Fibroblast of lung (primary cell): ENCODE measurements at regions not wholly inside any gene's neighbourhood (a gene's known extent, or its start where the extent isn't known, plus 50 kb on each side); places are given as distances from the start of the nearest gene placed in this dataset.

ENCODE experiments used
- DNase-seq, 2 donors: peaks; one replicate each; pipeline versions ENCODE4 v3.0.0 to v3.0.0-alpha.2; 2010; ENCODE audit warnings: low read depth in 2 of 2
- H2AFZ ChIP-seq: 2 replicates; pipeline ENCODE4 v1.5.1; 2012; ENCODE audit warnings: low read length, control low read depth, inconsistent platforms
- H3K27ac ChIP-seq: 2 replicates; pipeline ENCODE4 v1.5.1; 2011; ENCODE audit warnings: low read length, control low read depth; ENCODE audit not compliant: insufficient read depth
- H3K27me3 ChIP-seq: 2 replicates; pipeline ENCODE4 v1.5.1; 2011; ENCODE audit warnings: mild to moderate bottlenecking, low read length; ENCODE audit not compliant: control insufficient read depth, insufficient read depth
- H3K36me3 ChIP-seq: 2 replicates; pipeline ENCODE4 v1.5.1; 2011; ENCODE audit warnings: low read length; ENCODE audit not compliant: control insufficient read depth, insufficient read depth
- H3K4me1 ChIP-seq: 2 replicates; pipeline ENCODE4 v1.5.1; 2011; ENCODE audit warnings: low read length; ENCODE audit not compliant: control insufficient read depth, insufficient read depth; ENCODE audit errors: extremely low read depth
- H3K4me2 ChIP-seq: 2 replicates; pipeline ENCODE4 v1.5.1; 2011; ENCODE audit warnings: low read length, control low read depth; ENCODE audit not compliant: insufficient read depth; ENCODE audit errors: extremely low read depth
- H3K4me3 ChIP-seq, 4 experiments: fragments of 200-600 bp in 1 of 4; sonication (generic) in 1 of 4; replicated peaks in 1 of 4; 2 replicates each; pipeline ENCODE4 v1.5.1; 2011 to 2016; ENCODE audit warnings: low read length in 4 of 4, low read depth in 3 of 4, mild to moderate bottlenecking in 3 of 4, control low read depth in 2 of 4, inconsistent platforms in 1 of 4, mixed read lengths in 1 of 4; ENCODE audit not compliant: insufficient read depth in 1 of 4; ENCODE audit errors: control extremely low read depth in 1 of 4
- H3K79me2 ChIP-seq: 2 replicates; pipeline ENCODE4 v1.5.1; 2012; ENCODE audit warnings: mild to moderate bottlenecking, low read length, inconsistent platforms; ENCODE audit not compliant: control insufficient read depth, insufficient read depth
- H3K9ac ChIP-seq: 2 replicates; pipeline ENCODE4 v1.5.1; 2011; ENCODE audit warnings: mild to moderate bottlenecking, low read length, control low read depth; ENCODE audit not compliant: insufficient read depth
- H3K9me3 ChIP-seq: 2 replicates; pipeline ENCODE4 v1.5.1; 2012; ENCODE audit warnings: low read depth, low read length; ENCODE audit not compliant: control insufficient read depth, insufficient read depth
- H4K20me1 ChIP-seq: 2 replicates; pipeline ENCODE4 v1.5.1; 2011; ENCODE audit warnings: low read length; ENCODE audit not compliant: control insufficient read depth, insufficient read depth; ENCODE audit errors: extremely low read depth
- CTCF ChIP-seq, 2 donors: IDR thresholded peaks in 1 of 2; conservative IDR thresholded peaks in 1 of 2; 1 replicate in 1 of 2; 2 replicates in 1 of 2; pipeline ENCODE4 v1.5.1; 2011 to 2012; ENCODE audit warnings: low read length in 2 of 2, control low read depth in 1 of 2, inconsistent platforms in 1 of 2, low read depth in 1 of 2, mild to moderate bottlenecking in 1 of 2
- EZH2 ChIP-seq: IDR thresholded peaks from 2 replicates; pipeline ENCODE4 v1.5.1; 2012; ENCODE audit warnings: low read length, control low read depth, mild to moderate bottlenecking; ENCODE audit errors: missing control alignments

DNA sequence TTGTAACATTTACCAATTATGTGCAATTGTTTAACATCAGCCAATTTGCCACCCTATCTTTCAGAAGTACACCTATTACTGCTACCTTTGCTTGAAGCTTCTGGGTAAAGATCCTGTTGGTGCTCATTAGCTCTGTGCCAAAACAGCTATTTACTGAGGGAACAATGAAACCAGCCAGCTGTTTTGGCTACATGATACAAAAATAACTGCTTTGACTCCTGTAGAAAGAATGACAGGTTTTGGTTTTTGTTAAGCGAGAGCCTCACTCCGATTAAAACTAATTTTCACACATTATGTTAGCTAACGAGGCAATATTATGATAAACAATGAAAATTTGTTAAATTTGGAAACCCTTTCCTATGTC, 907.0 kb downstream of the EPHA4 start:
- no peak overlapping the region for H3K27ac ChIP-seq

GRCh38 chr2:220669324-220669723, 902.8 kb downstream of the EPHA4 start:
- no peaks in the 10 kb centered on the region for H3K79me2 ChIP-seq
- no peak for TF ChIP-seq CTCF (conservative IDR thresholded peaks at IDR 0.05 in 1 of 2, IDR thresholded peaks at IDR 0.05 in 1 of 2; ENCODE audit: low read depth in 1 of 2, low read length in 2 of 2)

More for the DNA sequence above, 907.0 kb downstream of the EPHA4 start:
- no peak overlapping the region for H2AFZ ChIP-seq
- H3K4me3 ChIP-seq = no peak overlapping the region
- TF ChIP-seq CTCF (conservative IDR thresholded peaks at IDR 0.05 in 1 of 2, IDR thresholded peaks at IDR 0.05 in 1 of 2; ENCODE audit: low read depth in 1 of 2, low read length in 2 of 2) = no peak
- TF ChIP-seq EZH2 = no peak
- H3K9me3 ChIP-seq = no peaks in the 10 kb centered on the region
- no peaks in the 10 kb centered on the region for H4K20me1 ChIP-seq
- no peak overlapping the region for H3K9ac ChIP-seq
- H3K4me1 ChIP-seq = no peaks in the 10 kb centered on the region
- DNase-seq = no peak
- H3K79me2 ChIP-seq = no peaks in the 10 kb centered on the region
- H3K36me3 ChIP-seq = no peaks in the 10 kb centered on the region
- no peaks in the 10 kb centered on the region for H3K27me3 ChIP-seq
- no peak overlapping the region for H3K4me2 ChIP-seq

GRCh38 chr2:220670511-220670910, 901.6 kb downstream of the EPHA4 start:
- no peaks in the 10 kb centered on the region for H3K9me3 ChIP-seq
- H3K36me3 ChIP-seq = no peaks in the 10 kb centered on the region
- DNase-seq = no peak
- no peaks in the 10 kb centered on the region for H3K79me2 ChIP-seq
- no peak overlapping the region for H2AFZ ChIP-seq
- no peaks in the 10 kb centered on the region for H3K4me1 ChIP-seq
- no peak overlapping the region for H3K4me2 ChIP-seq
- H4K20me1 ChIP-seq = no peaks in the 10 kb centered on the region
- no peak overlapping the region for H3K9ac ChIP-seq
- no peaks in the 10 kb centered on the region for H3K27me3 ChIP-seq
- no peak overlapping the region for H3K27ac ChIP-seq
- no peak overlapping the region for H3K4me3 ChIP-seq
- no peak for TF ChIP-seq EZH2
- no peak for TF ChIP-seq CTCF (conservative IDR thresholded peaks at IDR 0.05 in 1 of 2, IDR thresholded peaks at IDR 0.05 in 1 of 2; ENCODE audit: low read depth in 1 of 2, low read length in 2 of 2)

More at GRCh38 chr2:220669324-220669723, 902.8 kb downstream of the EPHA4 start:
- no peaks in the 10 kb centered on the region for H3K9me3 ChIP-seq
- H3K36me3 ChIP-seq = no peaks in the 10 kb centered on the region
- H3K4me3 ChIP-seq = no peak overlapping the region
- no peaks in the 10 kb centered on the region for H3K4me1 ChIP-seq
- H3K27me3 ChIP-seq = no peaks in the 10 kb centered on the region
- H3K9ac ChIP-seq = no peak overlapping the region
- no peak overlapping the region for H3K27ac ChIP-seq
- DNase-seq = no peak
- H4K20me1 ChIP-seq = no peaks in the 10 kb centered on the region
- no peak overlapping the region for H2AFZ ChIP-seq
- no peak overlapping the region for H3K4me2 ChIP-seq
